HG02588 (cell line): ENCODE measurements at regions not wholly inside any gene's neighbourhood (a gene's known extent, or its start where the extent isn't known, plus 50 kb on each side); places are given as distances from the start of the nearest gene placed in this dataset.
"Not testable (repeated sequence)": the region's sequence is repeated elsewhere in the genome, so short reads cannot be mapped to it uniquely, and the experiment has no call there.

ENCODE experiments used
- ATAC-seq: cut with Tn5 transposase; IDR thresholded peaks from one replicate; pipeline ENCODE4 v1.9.1; 2021; ENCODE audit warnings: mild to moderate bottlenecking, moderate library complexity; ENCODE audit not compliant: unreplicated experiment

DNA sequence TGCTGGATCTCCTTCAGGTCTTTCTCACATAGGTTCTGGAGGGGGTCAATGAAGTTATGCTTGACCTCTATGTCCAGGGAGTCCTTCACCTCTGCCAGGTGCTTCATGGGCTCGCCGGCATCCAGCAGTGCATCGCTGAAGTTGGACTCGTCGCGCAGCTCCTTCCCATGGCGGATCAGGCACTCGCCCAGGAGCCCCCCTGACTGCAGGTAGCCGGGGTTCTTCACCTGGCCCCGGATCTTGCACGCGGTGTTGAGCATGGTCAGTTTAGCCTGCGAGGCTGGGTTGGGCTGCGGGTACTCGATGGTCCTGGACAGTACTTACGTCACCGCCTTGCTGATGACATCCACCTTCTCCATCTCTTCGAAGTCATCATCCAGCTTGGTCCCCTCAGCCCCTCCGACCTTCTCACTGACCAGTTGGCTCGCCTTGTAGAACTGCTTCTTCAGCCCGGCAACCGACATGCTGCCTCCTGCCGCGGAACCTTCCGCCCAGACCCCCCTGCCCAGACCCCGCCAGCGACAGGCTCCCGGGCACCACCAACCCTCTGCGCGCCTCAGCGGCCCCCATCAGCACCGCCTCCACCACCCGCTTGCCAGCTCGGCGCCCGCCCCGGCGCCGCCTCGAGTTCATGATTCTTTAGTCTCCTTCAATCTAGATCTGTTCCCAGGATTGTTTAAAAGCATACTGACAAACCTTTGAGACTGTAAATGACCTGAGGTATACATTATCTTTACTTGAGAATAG is 99.8 kb downstream of the KPNA2 start:
- ATAC-seq = no peak

DNA sequence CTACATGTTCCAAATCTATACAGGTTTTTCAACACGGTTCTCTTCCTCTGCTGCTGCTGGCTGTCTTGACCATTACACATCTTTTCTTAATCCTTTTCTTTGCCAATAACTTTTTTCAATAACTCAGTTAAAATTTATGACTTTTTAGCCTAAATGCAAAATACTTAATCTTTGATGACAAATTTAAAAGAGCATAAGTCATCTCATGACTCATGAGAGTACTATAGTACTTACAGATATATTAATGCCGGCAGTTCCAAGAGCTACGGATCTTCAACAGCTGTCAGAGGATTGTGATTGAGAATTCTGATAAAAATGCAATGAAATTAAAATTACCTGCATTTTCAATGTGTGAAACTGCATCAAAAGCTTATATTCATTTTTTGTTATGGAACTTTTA is 105.5 kb downstream of the KPNA2 start:
- ATAC-seq = no peak

DNA sequence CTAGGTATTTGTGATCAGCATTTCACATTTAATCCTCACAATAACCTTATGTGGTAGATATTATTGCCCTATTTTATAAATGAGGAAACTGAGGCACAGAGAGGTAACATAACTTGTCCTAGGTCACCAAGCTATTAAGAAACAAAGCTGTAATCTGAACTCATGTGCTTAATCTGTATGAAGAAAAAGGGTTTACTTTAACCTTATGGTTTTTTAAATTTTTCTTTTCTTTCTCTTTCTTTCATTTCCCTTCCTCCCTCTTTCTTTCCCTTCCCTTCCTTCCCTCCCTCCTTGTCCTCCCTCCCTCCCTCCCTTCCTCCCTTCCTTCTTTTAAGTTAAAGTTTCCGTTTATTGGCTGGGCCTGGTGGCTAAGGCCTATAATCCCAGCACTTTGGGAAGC is 105.2 kb upstream of the AMZ2 start:
- ATAC-seq = no peak

DNA sequence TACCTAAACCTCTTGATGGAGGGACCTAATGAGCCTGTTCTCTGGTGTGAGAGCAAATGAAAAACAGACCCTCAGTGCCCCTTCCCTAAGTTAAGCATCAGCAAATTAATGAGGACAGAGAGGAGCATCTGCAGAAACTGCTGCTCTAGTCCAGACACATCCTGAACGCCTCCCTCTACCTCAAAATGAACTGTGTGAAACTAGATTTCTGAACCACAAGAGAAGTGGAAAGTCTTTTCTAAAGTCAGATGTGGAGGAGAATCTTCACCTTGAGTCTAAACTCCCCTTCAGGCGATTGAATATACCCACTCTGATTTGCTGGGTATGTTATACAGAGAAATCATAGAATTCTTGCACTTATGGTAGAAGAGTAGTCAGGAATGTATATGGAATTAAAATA is 104.4 kb upstream of the AMZ2 start:
- ATAC-seq = no peak

DNA sequence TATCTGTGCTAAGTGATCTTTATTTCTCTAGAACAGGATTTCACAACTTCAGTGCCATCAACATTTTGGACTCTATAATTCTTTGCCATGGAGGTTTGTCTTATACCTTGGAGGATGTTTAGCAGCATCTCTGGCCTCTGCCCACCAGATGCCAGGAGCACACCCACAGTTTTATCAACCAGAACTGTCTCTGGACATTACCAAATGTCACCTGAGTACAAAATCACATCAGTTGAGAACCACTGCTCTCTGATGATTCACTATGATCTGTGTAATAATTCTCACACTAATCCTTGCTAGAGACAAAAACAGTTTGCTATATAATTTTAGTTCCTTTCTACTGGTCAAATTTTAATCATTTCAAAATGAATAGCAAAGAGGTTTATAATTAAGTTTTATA is 102.8 kb upstream of the AMZ2 start:
- no peak for ATAC-seq

DNA sequence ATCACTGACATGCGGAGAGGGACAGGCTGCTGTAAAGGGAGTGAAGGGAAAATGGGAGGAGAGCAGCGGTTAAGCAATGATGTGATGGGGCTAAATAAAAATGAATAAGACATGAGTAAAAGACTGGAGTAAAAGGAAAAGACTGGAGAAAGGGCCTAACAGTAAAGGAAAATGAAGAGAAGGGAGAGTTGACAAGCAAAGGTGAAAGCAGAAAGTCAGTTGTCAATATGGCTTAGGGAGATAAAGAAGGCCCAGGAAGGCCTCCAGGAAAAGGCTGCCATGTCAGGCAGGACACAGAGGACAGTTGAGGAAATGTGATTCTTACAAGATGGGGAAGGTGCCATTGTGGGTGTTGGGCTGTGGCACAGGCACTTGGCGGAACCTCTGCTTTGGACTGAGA is 98.9 kb upstream of the AMZ2 start:
- no peak for ATAC-seq

DNA sequence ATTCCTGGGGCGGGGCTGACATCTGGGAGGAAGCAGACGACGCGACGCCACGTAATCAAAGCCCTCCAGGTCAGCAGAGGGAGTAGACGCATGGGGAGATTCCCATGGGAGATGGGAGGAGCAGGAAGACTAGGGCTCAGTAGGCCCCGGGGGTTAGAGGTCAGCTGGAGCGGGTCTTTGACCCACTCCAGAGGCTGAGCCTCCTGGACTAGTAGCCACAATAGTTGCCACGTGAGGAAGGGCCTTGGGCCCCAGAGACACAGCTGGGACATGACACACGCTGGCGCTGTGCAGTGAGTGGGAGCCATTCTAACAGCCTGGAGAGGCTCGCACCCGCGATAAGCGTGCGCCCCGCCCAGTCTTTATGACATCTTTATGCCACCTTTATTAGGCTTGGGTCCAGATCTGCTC is 95.7 kb upstream of the AMZ2 start:
- ATAC-seq = no peak

DNA sequence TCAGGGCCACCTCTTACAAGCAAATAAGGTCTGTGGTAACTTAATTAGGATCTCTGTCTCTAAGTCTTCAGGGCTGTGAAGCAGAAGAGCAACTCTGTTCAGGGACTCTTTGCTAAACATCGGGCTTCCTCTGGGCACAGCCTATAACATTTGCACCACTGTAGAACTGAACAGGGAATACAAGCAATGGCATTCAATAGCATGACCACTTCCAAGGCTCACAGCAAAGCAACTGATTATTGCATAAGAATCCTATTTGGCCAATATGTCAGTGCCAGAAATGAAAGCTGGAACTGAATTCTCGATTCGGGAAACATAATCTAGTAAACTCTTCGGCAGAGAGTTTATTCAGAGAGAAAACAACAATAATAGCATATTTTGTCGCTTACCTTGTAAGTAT is 92.2 kb upstream of the AMZ2 start:
- ATAC-seq = no peak

DNA sequence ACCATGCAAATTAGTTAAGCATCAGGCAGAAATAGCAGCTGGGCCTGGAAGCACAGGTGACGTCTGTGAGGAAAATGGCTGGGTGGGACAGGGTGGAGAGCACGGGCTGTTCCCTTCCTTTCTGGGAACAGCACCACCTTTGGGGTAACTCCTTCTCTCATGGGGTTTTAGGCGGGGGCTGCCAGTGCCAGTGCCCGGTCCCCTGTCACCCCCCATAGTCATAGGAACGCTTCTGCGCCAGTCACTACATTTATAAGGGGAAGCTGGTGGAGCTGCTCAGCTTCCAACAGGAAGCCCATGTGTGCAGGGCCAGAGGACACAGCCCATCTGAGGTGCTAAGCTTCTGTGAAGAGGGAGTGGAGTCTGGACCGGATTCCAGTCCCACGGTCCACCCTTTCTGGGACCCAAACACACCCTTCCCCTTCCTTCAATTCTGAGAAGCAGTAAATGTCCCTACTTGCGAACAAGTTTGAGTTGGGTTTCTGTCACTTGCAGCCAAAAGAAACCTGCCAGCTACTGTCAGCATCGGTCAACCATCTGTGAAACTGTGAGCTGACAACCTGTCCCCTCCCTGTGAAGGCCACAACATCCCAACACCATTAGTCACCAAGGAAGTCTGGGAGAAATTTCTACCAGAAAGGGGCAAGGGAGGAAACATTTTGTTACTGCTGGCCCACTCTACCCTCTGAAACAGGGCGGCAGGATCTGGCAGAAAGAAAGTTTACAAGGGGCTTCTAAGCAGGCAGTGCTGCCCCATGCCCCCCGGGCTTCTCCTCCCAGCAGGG is 86.0 kb upstream of the AMZ2 start:
- ATAC-seq = no peak

DNA sequence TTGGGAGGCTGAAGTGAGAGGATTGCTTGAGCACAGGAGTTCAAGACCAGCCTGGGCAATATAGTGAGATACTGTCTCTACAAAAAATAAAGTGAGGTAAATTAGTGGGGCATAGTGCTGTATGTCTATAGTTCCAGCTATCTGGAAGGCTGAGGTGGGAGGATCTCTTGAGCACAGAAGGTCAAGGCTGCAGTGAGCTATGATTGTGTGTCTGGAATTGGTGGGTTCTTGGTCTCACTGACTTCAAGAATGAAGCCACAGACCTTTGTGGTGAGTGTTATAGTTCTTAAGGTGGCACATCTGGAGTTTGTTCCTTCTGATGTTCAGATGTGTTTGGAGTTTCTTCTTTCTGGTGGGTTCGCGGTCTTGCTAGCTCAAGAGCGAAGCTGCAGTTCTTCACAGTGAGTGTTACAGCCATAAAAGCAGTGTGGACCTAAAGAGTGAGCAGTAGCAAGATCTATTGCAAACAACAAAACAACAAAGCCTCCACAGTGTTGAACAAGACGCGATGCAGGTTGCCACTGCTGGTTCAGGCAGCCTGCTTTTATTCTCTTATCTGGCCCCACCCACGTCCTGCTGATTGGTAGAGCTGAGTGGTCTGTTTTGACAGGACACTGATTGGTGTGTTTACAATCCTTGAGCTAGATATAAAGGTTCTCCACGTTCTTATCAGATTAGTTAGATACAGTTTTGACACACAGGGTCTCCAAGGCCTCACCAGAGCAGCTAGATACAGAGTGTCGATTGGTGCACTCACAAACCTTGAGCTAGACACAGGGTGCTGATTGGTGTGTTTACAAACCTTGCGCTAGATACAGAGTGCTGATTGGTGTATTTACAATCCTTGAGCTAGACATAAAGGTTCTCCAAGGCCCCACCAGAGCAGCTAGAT is 79.3 kb upstream of the AMZ2 start:
- not testable (repeated sequence) for ATAC-seq

DNA sequence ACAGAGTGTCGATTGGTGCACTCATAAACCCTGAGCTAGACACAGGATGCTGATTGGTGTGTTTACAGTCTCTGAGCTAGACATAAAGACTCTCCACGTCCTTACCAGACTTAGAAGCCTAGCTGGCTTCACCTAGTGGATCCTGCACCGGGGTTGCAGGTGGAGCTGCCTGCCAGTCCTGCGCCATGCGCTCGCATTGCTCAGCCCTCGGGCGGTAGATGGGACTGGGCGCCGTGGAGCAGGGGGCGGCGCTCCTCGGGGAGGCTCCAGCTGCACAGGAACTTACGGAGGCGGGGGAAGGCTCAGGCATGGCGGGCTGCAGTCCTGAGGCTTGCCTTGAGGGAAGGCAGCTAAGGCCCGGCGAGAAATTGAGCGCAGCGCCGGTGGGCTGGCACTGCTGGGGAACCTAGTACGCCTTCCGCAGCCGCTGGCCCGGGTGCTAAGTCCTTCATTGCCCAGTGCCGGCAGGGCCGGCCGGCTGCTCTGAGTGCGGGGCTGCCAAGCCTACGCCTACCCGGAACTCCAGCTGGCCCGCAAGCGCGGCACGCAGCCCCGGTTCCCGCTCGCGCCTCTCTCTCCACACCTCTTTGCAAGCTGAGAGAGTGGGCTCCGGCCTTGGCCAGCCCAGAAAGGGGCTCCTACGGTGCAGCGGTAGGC is 78.5 kb upstream of the AMZ2 start:
- ATAC-seq = not testable (repeated sequence)

DNA sequence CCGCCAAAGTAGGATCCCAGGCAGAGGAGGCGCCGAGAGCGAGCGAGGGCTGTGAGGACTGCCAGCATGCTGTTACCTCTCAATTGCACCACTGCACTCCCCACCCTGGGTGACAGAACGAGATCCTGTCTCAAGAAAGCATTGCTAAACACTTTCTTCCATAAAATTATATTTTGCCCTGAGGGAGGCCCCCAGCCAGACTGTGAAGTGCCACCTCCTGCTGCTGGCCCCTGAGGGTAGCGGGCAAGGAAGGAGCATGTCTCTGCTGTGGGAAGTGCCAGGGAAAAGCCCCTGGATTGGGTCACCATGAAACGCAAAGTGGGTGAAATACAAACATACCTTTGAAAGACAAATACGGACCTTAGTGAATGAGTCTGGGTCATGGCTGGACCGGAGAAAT is 78.0 kb upstream of the AMZ2 start:
- no peak for ATAC-seq

DNA sequence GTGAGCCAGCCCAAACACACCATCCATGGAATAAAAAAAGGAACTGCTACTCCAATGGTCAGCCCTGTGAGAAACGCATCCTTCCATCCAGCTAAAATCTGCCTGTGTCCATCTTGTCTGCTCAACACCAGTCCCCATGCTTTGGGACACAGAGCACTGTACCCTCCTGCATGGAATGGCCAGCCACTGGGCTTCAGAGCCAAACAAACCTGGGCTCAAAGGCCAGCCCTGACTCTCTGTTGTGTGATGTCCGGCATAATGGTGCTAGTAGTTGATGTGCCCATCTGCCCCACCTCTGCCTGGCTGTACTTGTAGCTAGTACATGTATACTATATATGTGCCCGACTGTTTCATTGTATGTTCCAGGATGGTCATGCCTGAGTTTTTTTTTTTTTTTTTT is 77.6 kb upstream of the AMZ2 start:
- no peak for ATAC-seq

DNA sequence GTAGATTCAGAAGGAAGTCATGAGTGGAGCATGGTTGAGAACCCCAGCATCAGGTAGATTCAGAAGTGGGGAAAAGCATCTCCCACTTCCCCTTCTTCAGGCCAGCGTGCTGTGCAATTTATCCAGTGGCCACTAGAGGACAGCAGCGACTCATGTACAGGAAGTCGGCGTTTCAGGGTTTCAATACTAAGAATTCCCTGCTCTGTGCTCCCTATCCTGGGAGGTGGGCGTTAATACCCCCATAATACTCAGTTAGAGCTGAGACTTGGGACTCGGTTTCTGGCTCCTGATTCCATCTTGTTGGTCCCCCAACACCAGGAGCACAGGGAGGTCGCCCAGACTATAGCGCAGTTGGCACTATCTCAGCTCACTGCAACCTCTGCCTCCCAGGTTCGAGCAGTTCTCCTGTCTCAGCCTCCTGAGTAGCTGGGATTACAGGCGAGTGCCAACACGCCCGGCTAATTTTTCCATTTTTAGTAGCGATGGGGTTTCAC is 75.3 kb upstream of the AMZ2 start:
- no peak for ATAC-seq

DNA sequence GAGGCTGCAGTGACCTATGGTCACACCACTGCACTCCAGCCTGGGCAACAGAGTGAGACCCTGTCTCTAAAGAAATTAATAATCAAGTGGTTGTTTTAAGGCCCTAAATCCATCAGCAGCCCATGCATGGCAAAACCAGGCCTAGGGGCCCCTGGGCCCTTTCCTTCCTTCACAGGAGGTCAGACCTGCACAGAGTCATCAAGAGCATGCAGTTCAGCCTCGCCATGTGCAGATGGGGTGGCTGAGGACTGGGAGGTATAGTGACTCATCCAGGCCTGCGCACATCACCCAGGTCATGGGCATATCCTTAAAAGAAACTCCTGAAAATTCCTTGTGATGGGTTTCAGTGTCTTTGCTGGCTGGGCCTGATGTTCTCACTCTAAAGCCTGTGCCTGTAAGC is 72.4 kb upstream of the AMZ2 start:
- ATAC-seq = no peak

DNA sequence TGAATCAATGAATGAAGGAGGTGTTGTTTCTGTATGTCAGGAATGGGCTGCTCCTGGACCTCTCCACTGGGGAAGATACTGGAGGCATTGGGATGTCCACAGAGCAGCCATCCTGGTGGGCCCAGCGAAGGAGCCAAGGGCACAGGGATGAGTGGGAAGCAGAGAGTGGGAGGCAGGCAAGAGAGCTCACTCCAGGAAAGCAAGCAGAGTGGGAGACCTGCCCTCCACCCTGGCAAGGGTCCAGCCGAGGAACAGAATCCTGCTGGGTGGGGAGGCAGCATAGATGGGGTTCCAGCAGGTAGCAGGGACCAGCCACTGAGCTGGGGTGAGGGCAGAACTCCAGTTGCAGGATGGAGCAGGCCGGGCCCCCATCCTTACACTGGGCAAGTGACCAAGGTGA is 71.9 kb upstream of the AMZ2 start:
- no peak for ATAC-seq

DNA sequence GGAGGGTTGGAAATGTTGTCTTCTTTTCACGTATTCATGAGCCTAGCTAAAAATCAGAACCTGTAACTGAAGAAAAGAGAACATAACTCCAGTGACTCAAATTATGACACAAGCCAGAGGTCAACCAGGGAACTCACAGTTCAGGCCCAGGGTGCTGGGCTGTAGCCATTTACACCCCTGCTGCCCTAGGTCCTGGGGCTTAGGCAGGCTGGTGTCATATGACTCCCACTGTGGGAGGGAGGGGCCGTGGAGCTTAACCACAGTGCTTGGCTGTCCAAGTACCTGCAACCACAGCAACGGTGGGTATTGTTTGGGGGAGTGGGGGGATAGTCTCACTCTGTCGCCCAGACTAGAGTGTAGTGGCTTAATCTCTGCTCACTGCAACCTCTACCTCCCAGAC is 71.1 kb upstream of the AMZ2 start:
- ATAC-seq = no peak

DNA sequence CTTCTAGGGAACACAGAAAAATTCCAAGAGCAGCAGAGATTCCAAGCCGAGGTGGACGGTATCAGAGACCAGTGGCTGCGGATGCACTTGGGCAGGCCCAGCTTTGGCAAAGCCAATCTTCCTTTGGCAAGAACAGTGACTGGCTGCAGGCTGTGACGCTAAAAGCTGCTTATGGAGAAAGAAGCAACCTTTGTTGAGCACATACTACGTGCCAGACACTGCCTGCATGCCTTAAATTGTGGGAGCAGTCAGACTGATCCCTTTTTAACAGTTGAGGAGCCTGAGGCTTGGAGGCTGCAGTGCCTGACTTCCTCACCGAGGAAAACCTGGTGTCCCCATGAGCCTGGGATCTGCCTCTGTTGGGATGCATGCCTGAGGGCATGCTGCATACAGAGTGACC is 69.0 kb upstream of the AMZ2 start:
- ATAC-seq = no peak

DNA sequence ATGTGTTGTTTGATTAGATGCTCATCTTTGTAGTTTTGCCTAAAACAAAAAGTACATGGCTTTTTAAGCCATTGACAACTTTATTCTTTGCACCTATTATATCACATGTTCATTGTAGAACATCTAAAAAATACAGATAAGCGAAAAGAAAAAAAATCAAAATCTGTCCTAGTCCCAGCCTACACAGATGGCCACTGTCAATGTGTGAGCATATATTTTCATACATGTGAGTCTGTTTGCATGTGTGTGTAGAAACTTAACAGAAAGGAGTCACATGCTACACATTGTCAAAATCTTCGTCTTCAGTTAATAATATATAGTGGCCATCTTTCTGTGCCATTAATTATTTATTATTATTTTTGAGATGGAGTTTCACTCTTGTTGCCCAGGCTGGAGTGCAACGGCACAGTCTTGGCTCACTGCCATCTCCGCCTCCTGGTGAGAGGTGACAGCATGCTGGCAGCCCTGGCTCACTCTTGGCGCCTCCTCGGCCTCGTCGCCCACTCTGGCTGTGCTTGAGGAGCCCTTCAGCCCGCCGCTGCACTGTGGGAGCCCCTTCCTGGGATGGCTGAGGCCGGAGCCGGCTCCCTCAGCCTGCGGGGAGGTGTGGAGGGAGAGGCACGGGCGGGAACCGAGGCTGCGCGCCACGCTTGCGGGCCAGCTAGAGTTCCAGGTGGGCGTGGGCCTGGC is 68.5 kb upstream of the AMZ2 start:
- ATAC-seq = no peak

DNA sequence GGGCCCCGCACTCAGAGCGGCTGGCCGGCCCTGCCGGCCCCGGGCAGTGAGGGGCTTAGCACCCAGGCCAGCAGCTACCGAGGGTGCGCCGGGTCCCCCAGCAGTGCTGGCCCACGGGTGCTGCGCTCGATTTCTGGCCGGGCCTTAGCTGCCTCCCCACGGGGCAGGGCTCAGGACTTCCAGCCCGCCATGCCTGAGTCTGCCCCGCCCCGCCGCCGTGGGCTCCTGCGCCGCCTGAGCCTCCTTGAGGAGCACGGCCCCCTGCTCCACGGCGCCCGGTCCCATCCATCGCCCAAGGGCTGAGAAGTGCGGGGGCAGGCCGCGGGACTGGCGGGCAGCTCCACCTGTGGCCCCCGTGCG is 67.9 kb upstream of the AMZ2 start:
- ATAC-seq = no peak

DNA sequence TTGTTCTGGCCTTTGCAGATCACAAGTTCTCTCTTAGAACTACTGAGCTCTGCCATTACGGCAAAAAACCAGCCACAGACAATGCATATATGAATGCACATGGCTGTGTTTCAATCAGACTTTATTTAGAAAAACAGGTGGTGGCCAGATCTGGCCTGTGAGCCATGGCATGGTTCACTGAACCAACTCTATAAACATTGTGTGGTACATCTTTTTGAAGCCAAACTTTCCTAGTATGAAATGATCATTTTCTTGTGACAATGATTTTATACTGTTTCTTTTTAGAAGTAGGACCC is 65.9 kb upstream of the AMZ2 start:
- no peak for ATAC-seq
